Uterus (tissue), 3 donors: ENCODE measurements at regions not wholly inside any gene's neighbourhood (a gene's known extent, or its start where the extent isn't known, plus 50 kb on each side); places are given as distances from the start of the nearest gene placed in this dataset.

Experiments used
- DNase-seq, 2 donors: peaks; one replicate each; pipeline ENCODE4 v3.0.0-alpha.2; 2019 to 2020
- H3K27ac ChIP-seq, 2 donors: fragments of 200-600 bp; sonication (generic); 1 replicate in 1 of 2; 2 replicates in 1 of 2; pipeline ENCODE4 v1.5.1; 2016 to 2018
- H3K27me3 ChIP-seq, 2 donors: fragments of 200-600 bp; sonication (generic); one replicate each; pipeline ENCODE4 v1.5.1; 2018 to 2019; ENCODE audit warnings: control low read depth in 1 of 2
- H3K36me3 ChIP-seq, 2 donors: fragments of 200-600 bp; sonication (generic); one replicate each; pipeline ENCODE4 v1.5.1; 2019; ENCODE audit warnings: control low read depth in 1 of 2
- H3K4me1 ChIP-seq, 2 donors: fragments of 200-600 bp; sonication (generic); one replicate each; pipeline ENCODE4 v1.5.1; 2018 to 2019; ENCODE audit warnings: control low read depth in 1 of 2
- H3K4me3 ChIP-seq, 2 donors: fragments of 200-600 bp; sonication (generic); 1 replicate in 1 of 2; 2 replicates in 1 of 2; pipeline ENCODE4 v1.5.1; 2018 to 2019; ENCODE audit warnings: mild to moderate bottlenecking in 1 of 2
- H3K9me3 ChIP-seq, 2 donors: fragments of 200-600 bp; sonication (generic); one replicate each; pipeline ENCODE4 v1.5.1; 2019; ENCODE audit warnings: control low read depth in 1 of 2
- POLR2A ChIP-seq, 2 donors: fragments of 450-650 bp; IDR thresholded peaks; one replicate each; pipeline ENCODE4 v1.6.1; 2016; ENCODE audit warnings: antibody characterized with exemption in 2 of 2, mild to moderate bottlenecking in 1 of 2, moderate library complexity in 1 of 2
- intact Hi-C: fragments of 100-400 bp; cut with DNase I; formaldehyde crosslinking; loops from one replicate; pipeline ENCODE4 v1.15.1; 2023; ENCODE audit warnings: low total_unique reads
- TF ChIP-seq, protein P1 (sequence below), 4 experiments: fragments of 200-600 bp in 2 of 4; fragments of 450-650 bp in 2 of 4; sonication (generic) in 2 of 4; IDR thresholded peaks; one replicate each; pipeline ENCODE4 v1.5.1; 2016 to 2019; ENCODE audit warnings: antibody characterized with exemption in 4 of 4, mild to moderate bottlenecking in 2 of 4, moderate library complexity in 1 of 4
- donor health status: DM: yes; HTN: yes; CAD: no.

DNA sequence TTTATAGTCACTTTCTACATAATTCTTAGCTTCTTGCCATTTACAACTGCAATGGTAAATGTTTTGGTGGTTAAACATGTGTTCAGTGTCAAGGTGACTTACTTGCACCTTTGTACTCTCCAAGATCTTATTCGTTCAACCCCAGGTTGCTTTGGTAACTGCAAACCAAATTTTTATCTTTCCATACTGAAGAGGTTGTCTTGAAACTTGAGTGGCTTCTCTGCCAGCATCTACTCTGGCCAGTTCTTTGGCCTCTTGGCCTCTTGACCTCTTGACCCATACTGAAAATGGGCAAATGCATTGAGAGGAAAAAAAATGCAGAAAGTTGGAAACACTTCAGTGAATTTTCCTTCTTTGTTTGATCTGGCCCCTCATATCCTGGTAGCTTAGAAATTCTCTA is 88.0 kb upstream of the LRRC7 start:
- no peak overlapping the region for H3K27ac ChIP-seq
- no peaks in the 10 kb centered on the region for H3K9me3 ChIP-seq
- TF ChIP-seq, protein P1, sequence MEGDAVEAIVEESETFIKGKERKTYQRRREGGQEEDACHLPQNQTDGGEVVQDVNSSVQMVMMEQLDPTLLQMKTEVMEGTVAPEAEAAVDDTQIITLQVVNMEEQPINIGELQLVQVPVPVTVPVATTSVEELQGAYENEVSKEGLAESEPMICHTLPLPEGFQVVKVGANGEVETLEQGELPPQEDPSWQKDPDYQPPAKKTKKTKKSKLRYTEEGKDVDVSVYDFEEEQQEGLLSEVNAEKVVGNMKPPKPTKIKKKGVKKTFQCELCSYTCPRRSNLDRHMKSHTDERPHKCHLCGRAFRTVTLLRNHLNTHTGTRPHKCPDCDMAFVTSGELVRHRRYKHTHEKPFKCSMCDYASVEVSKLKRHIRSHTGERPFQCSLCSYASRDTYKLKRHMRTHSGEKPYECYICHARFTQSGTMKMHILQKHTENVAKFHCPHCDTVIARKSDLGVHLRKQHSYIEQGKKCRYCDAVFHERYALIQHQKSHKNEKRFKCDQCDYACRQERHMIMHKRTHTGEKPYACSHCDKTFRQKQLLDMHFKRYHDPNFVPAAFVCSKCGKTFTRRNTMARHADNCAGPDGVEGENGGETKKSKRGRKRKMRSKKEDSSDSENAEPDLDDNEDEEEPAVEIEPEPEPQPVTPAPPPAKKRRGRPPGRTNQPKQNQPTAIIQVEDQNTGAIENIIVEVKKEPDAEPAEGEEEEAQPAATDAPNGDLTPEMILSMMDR (IDR thresholded peaks at IDR 0.05) = no peak
- no peak for TF ChIP-seq POLR2A (IDR thresholded peaks at IDR 0.05)
- DNase-seq = no peak
- H3K27me3 ChIP-seq = no peaks in the 10 kb centered on the region
- no peaks in the 10 kb centered on the region for H3K36me3 ChIP-seq
- intact Hi-C loops = no loop called here
- no peak overlapping the region for H3K4me3 ChIP-seq
- H3K4me1 ChIP-seq = no peaks in the 10 kb centered on the region

- no peak for TF ChIP-seq POLR2A (IDR thresholded peaks at IDR 0.05)
- TF ChIP-seq, protein P1 (IDR thresholded peaks at IDR 0.05) = no peak
- Histone ChIP-seq H3K27me3 (no peaks in the 10 kb centered on the region), H3K4me1 (no peaks in the 10 kb centered on the region), H3K27ac (no peak overlapping the region), H3K9me3 (no peaks in the 10 kb centered on the region), H3K4me3 (no peak overlapping the region), H3K36me3 (no peaks in the 10 kb centered on the region)
- no peak for DNase-seq
- intact Hi-C loops = no loop called here
These were observed 84.5 kb upstream of the LRRC7 start for GRCh38 chr1:69483246-69483645.

GRCh38 chr1:69485616-69486015 is 82.1 kb upstream of the LRRC7 start:
- DNase-seq = no peak
- H3K27ac ChIP-seq = no peak overlapping the region
- no peaks in the 10 kb centered on the region for H3K4me1 ChIP-seq
- H3K27me3 ChIP-seq = no peaks in the 10 kb centered on the region
- intact Hi-C loops = no loop called here
- no peaks in the 10 kb centered on the region for H3K9me3 ChIP-seq
- TF ChIP-seq, protein P1 (IDR thresholded peaks at IDR 0.05) = no peak
- TF ChIP-seq POLR2A (IDR thresholded peaks at IDR 0.05) = no peak
- no peak overlapping the region for H3K4me3 ChIP-seq
- H3K36me3 ChIP-seq = no peaks in the 10 kb centered on the region

DNA sequence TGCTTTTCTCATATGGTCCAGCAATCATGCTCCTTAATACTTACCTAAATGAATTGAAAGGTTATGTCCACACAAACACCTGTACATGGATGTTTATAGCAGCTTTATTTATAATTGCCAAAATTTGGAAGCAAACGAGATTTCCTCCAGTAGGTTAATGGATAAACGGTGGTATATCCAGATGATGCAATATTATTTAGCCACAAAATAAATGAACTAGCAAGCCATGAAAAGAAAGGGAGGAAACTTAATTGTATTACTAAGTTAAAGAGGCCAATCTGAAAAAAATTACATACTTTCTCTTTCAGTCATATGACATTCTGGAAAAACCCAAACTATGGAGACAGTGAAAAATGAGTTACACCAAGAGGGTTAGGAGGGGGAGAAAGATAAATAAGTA is 76.3 kb upstream of the LRRC7 start:
- Histone ChIP-seq H3K27ac (no peak overlapping the region), H3K36me3 (no peaks in the 10 kb centered on the region), H3K9me3 (no peaks in the 10 kb centered on the region), H3K4me3 (no peak overlapping the region), H3K27me3 (no peaks in the 10 kb centered on the region), H3K4me1 (no peaks in the 10 kb centered on the region)
- no peak for DNase-seq
- TF ChIP-seq POLR2A (IDR thresholded peaks at IDR 0.05) = no peak
- TF ChIP-seq, protein P1 (IDR thresholded peaks at IDR 0.05) = no peak
- intact Hi-C loops = no loop called here

GRCh38 chr1:69492286-69492685 is 75.4 kb upstream of the LRRC7 start:
- H3K4me1 ChIP-seq = no peaks in the 10 kb centered on the region
- intact Hi-C loops = no loop called here
- no peaks in the 10 kb centered on the region for H3K27me3 ChIP-seq
- no peaks in the 10 kb centered on the region for H3K36me3 ChIP-seq
- no peak overlapping the region for H3K4me3 ChIP-seq
- no peak overlapping the region for H3K27ac ChIP-seq
- DNase-seq = no peak
- H3K9me3 ChIP-seq = no peaks in the 10 kb centered on the region
- TF ChIP-seq POLR2A (IDR thresholded peaks at IDR 0.05) = no peak
- TF ChIP-seq, protein P1 (IDR thresholded peaks at IDR 0.05) = no peak
